Esophagus muscularis mucosa (tissue), 4 donors: ENCODE measurements at regions not wholly inside any gene's neighbourhood (a gene's known extent, or its start where the extent isn't known, plus 50 kb on each side); places are given as distances from the start of the nearest gene placed in this dataset.

ENCODE experiments used
- DNase-seq: peaks from one replicate; pipeline ENCODE4 v3.0.0-alpha.2; 2017; ENCODE audit errors: extremely low spot score
- H3K27ac ChIP-seq, 4 donors: fragments of 200-600 bp; sonication (generic); replicated peaks in 1 of 4; 1 replicate in 3 of 4; 2 replicates in 1 of 4; pipeline ENCODE4 v1.5.1; 2016 to 2019; ENCODE audit warnings: mild to moderate bottlenecking in 1 of 4
- H3K27me3 ChIP-seq, 4 donors: fragments of 200-600 bp; sonication (generic); one replicate each; pipeline versions ENCODE4 v1.5.1 to v1.6.0; 2016 to 2019
- H3K36me3 ChIP-seq, 4 donors: fragments of 200-600 bp; sonication (generic); one replicate each; pipeline ENCODE4 v1.5.1; 2016 to 2019
- H3K4me1 ChIP-seq, 4 donors: fragments of 200-600 bp; sonication (generic); one replicate each; pipeline ENCODE4 v1.5.1; 2016 to 2019
- H3K4me3 ChIP-seq, 4 donors: fragments of 200-600 bp; sonication (generic); 1 replicate in 2 of 4; 2 replicates in 2 of 4; pipeline ENCODE4 v1.5.1; 2016 to 2019; ENCODE audit warnings: mild to moderate bottlenecking in 4 of 4, moderate library complexity in 1 of 4
- H3K9me3 ChIP-seq, 4 donors: fragments of 200-600 bp; sonication (generic); 1 replicate in 3 of 4; 2 replicates in 1 of 4; pipeline ENCODE4 v1.5.1; 2016 to 2019
- EP300 ChIP-seq: sonication (generic); formaldehyde crosslinking; IDR thresholded peaks from one replicate; pipeline ENCODE4 v1.6.1; 2017; ENCODE audit warnings: antibody characterized with exemption
- POLR2A ChIP-seq: fragments of 450-650 bp; IDR thresholded peaks from one replicate; pipeline ENCODE4 v1.6.1; 2017; ENCODE audit warnings: antibody characterized with exemption, moderate library complexity, mild to moderate bottlenecking, low read depth
- POLR2AphosphoS5 ChIP-seq, 2 donors: sonication (generic); formaldehyde crosslinking; IDR thresholded peaks; one replicate each; pipeline ENCODE4 v1.6.1; 2017; ENCODE audit warnings: antibody characterized with exemption in 2 of 2
- WGBS: methylation state at CpG from one replicate; pipeline ENCODE4 v1.1.5; 2018; 5-methylcytosine and 5-hydroxymethylcytosine counted together
- intact Hi-C: fragments of 100-400 bp; cut with DNase I; formaldehyde crosslinking; loops from one replicate; pipeline ENCODE4 v1.15.1; 2023
- TF ChIP-seq, protein P1 (sequence below), 3 experiments: fragments of 200-600 bp in 2 of 3; fragments of 450-650 bp in 1 of 3; sonication (generic) in 2 of 3; IDR thresholded peaks; one replicate each; pipeline ENCODE4 v1.5.1; 2017 to 2019; ENCODE audit warnings: antibody characterized with exemption in 3 of 3, mild to moderate bottlenecking in 2 of 3, moderate library complexity in 1 of 3

DNA sequence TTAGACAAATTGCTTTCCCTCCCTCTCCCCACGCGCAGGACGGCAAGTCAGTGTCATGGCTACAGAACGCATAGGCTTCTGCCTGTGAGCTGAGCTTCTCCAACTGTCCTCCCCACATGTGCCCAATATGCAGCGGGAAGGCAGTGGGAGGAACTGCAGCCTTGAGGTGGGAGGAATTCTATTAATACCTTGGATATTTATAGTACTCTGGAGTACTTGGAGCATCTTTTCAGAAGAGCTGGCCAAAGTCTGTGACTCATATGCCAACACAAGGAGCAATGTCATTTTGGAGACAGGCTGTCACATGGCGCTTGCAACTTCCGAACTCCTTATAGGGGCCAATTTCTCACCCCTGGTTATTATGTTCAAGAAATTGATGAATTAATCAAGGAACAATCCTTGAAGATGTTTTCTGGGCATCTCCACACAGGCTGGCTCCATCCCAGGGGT lies 245.0 kb upstream of the SERP2 start:
- peaks cover 3 to 16% (median 13%) of the 10 kb centered on the region in 4 donors for H3K4me1 ChIP-seq
- H3K36me3 ChIP-seq: no peaks in the 10 kb centered on the region
- intact Hi-C loops: loop anchor here (5.0 kb wide), 1 partner anchor 76 kb away; no protein-coding TSS in a partner anchor
- TF ChIP-seq EP300: no peak
- TF ChIP-seq POLR2A: no peak
- TF ChIP-seq, protein P1, sequence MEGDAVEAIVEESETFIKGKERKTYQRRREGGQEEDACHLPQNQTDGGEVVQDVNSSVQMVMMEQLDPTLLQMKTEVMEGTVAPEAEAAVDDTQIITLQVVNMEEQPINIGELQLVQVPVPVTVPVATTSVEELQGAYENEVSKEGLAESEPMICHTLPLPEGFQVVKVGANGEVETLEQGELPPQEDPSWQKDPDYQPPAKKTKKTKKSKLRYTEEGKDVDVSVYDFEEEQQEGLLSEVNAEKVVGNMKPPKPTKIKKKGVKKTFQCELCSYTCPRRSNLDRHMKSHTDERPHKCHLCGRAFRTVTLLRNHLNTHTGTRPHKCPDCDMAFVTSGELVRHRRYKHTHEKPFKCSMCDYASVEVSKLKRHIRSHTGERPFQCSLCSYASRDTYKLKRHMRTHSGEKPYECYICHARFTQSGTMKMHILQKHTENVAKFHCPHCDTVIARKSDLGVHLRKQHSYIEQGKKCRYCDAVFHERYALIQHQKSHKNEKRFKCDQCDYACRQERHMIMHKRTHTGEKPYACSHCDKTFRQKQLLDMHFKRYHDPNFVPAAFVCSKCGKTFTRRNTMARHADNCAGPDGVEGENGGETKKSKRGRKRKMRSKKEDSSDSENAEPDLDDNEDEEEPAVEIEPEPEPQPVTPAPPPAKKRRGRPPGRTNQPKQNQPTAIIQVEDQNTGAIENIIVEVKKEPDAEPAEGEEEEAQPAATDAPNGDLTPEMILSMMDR (IDR thresholded peaks at IDR 0.05): peak in 2 of 3 experiments; percentile 27 to 44
- TF ChIP-seq POLR2AphosphoS5 (IDR thresholded peaks at IDR 0.05): peak; percentile 67 to 76
- H3K9me3 ChIP-seq: no peaks in the 10 kb centered on the region
- H3K4me3 ChIP-seq: no peak overlapping the region
- H3K27me3 ChIP-seq: no peaks in the 10 kb centered on the region
- no peak for DNase-seq
- WGBS: 55% methylated on average over 7 of the region's 7 CpGs
- peak overlapping the region; percentile 54 to 66 (median 59) for H3K27ac ChIP-seq

DNA sequence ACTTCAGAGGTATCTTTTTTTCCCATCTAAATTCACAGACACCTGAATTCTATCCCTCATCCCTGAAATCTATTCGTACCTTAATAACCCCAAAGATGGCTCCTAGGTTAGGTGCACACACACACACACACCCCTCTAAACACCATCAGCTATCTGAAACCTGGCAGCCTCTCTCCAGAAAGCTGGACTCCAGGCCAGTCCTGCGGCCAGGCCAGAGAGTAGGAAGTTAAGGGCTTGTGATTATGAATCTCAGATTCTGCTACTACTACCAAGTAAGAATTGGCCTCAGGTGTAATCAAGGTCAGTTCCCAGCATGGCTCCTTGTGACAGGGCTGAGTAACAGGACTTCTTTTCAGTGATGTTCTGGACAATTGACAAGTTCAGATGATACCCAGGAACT lies 244.2 kb upstream of the SERP2 start:
- Histone ChIP-seq H3K27ac (peak overlapping the region in 2 of 4 donors; percentile 55 to 63), H3K27me3 (no peaks in the 10 kb centered on the region), H3K4me3 (no peak overlapping the region), H3K36me3 (no peaks in the 10 kb centered on the region), H3K9me3 (no peaks in the 10 kb centered on the region), H3K4me1 (peaks cover 3 to 16% (median 13%) of the 10 kb centered on the region in 4 donors)
- no peak for DNase-seq
- no peak for TF ChIP-seq POLR2A
- TF ChIP-seq EP300: no peak
- TF ChIP-seq, protein P1 (IDR thresholded peaks at IDR 0.05): no peak
- TF ChIP-seq POLR2AphosphoS5 (IDR thresholded peaks at IDR 0.05): no peak
- WGBS: 76% methylated on average over 2 of the region's 2 CpGs
- intact Hi-C loops: loop anchor here (5.0 kb wide), 1 partner anchor 77 kb away; no protein-coding TSS in a partner anchor

DNA sequence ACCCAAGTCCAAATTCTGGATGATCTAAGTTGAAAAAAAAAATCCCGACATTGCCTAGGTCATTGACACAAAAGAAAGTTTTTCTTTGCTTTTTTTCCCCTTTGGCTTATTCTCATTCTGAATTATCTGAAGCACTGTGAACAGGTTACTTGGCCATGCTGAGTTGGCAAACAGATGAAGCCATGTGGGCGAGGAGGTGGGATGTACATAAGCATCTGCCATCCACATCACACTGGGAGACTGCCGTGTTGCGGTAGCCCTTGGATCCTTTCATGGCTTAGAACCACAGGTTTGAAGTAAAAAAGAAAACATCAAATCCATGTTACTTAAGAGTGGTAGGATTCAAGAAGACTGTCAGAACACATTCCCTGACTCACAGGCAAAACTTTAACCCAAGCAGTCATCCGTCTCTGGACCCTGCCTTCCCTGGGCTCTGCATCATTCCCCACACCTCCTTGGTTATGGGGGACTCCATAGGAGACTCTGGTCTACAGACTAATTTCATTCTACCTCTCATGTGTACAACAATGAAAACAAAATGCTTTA lies 242.5 kb upstream of the SERP2 start:
- Histone ChIP-seq H3K27ac (no peak overlapping the region), H3K9me3 (no peaks in the 10 kb centered on the region), H3K36me3 (no peaks in the 10 kb centered on the region), H3K27me3 (no peaks in the 10 kb centered on the region), H3K4me3 (no peak overlapping the region), H3K4me1 (peaks cover 3 to 16% (median 13%) of the 10 kb centered on the region in 4 donors)
- DNase-seq: no peak
- no peak for TF ChIP-seq POLR2AphosphoS5 (IDR thresholded peaks at IDR 0.05)
- no peak for TF ChIP-seq POLR2A
- TF ChIP-seq EP300: no peak
- TF ChIP-seq, protein P1 (IDR thresholded peaks at IDR 0.05): no peak
- WGBS: 96% methylated on average over 5 of the region's 5 CpGs
- intact Hi-C loops: no loop called here

DNA sequence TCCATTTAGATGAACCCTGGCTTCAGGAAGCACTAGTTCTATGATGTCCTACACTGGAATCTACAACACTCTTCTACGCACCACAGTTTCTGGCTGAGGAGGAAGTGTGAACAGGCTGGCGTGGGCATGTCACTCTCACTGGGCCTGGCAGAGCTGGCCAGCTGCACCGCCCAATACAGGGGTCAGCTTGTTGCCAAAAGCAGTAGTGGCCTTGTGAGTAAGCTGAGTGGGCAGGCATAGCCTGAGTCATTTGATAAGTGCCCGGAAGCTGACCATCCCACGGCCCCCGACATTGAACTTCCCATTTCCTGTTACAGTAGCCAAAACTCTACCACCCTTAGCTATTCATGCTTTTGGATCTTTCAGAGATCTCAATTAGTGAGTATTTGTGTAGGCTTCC lies 240.9 kb upstream of the SERP2 start:
- Histone ChIP-seq H3K4me1 (peaks cover 3 to 16% (median 13%) of the 10 kb centered on the region in 4 donors), H3K4me3 (no peak overlapping the region), H3K27me3 (no peaks in the 10 kb centered on the region), H3K36me3 (no peaks in the 10 kb centered on the region), H3K9me3 (no peaks in the 10 kb centered on the region), H3K27ac (peak overlapping the region in 1 of 4 donors; percentile 8)
- TF ChIP-seq POLR2AphosphoS5 (IDR thresholded peaks at IDR 0.05): peak in 1 of 2 donors; percentile 17
- TF ChIP-seq POLR2A: no peak
- no peak for DNase-seq
- intact Hi-C loops: no loop called here
- 66% methylated on average over 6 of the region's 6 CpGs for WGBS

DNA sequence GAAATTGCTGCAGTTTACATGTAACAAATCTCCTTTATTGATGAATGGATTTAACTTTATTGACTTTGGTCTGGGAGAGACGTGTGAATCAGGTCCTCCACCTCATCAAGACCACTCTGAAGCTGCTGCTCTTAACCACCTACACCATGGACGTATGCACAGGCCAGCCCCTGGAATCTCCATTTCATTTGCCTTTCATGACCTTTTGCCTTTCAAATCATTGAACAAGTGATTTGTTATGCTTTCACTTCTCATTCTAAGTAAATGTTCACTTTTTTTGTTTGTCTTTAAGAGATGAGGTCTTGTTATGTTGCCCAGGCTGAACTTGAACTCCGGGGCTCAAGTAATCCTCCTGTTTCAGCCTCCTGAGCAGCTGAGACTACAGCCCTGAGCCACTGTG lies 240.0 kb upstream of the SERP2 start:
- H3K4me3 ChIP-seq: no peak overlapping the region
- H3K9me3 ChIP-seq: no peaks in the 10 kb centered on the region
- H3K36me3 ChIP-seq: no peaks in the 10 kb centered on the region
- H3K4me1 ChIP-seq: peaks cover 3 to 9% (median 6%) of the 10 kb centered on the region in 4 donors
- TF ChIP-seq EP300 (no peak), POLR2A (no peak), POLR2AphosphoS5 (IDR thresholded peaks at IDR 0.05) (no peak)
- TF ChIP-seq, protein P1 (IDR thresholded peaks at IDR 0.05): no peak
- DNase-seq: no peak
- WGBS: 92% methylated on average over 3 of the region's 3 CpGs
- intact Hi-C loops: no loop called here
- no peak overlapping the region for H3K27ac ChIP-seq
- no peaks in the 10 kb centered on the region for H3K27me3 ChIP-seq
